Motor neuron (in vitro differentiated cells): ENCODE measurements at regions not wholly inside any gene's neighbourhood (a gene's known extent, or its start where the extent isn't known, plus 50 kb on each side); places are given as distances from the start of the nearest gene placed in this dataset.
A peak's percentile ranks its signal among the peaks of the same experiment; 100 is the strongest.

ENCODE experiments used
- ATAC-seq, 8 experiments: fragments of 200-7000 bp; cut with Tn5 transposase; replicated peaks in 6 of 8; 2 replicates each; pipeline ENCODE4 v1.8.0; 2021; ENCODE audit warnings: mild to moderate bottlenecking in 8 of 8, moderate library complexity in 8 of 8
- H3K27ac ChIP-seq, 2 donors: fragments of 250-450 bp; sonication (Bioruptor Pico); 2 replicates each; pipeline ENCODE4 v1.9.0; 2021; ENCODE audit warnings: antibody characterized with exemption in 2 of 2, mild to moderate bottlenecking in 2 of 2, moderate library complexity in 1 of 2
- H3K4me1 ChIP-seq, 2 donors: fragments of 250-450 bp; sonication (Bioruptor Pico); replicated peaks in 1 of 2; 2 replicates each; pipeline ENCODE4 v1.6.1; 2021; ENCODE audit warnings: antibody characterized with exemption in 2 of 2, mild to moderate bottlenecking in 2 of 2, moderate library complexity in 1 of 2
- H3K4me3 ChIP-seq, 5 donors: fragments of 250-450 bp; sonication (Bioruptor Pico); 2 replicates each; pipeline ENCODE4 v1.9.0; 2021; ENCODE audit warnings: antibody characterized with exemption in 5 of 5, mild to moderate bottlenecking in 5 of 5, moderate library complexity in 4 of 5
- WGBS, 10 experiments: fragments of 450-650 bp; shearing (Covaris generic); methylation state at CpG; one replicate each; pipeline ENCODE4 v1.0.0; 2022; 5-methylcytosine and 5-hydroxymethylcytosine counted together
- in situ Hi-C, 9 experiments: fragments of 400-800 bp; cut with MboI; loops; one replicate each; pipeline ENCODE4 v1.15.0; 2021; ENCODE audit warnings: low sequenced_read_pairs in 9 of 9, low pct_unique_long_range_greater_than_20kb in 2 of 9; ENCODE audit not compliant: unreplicated experiment in 9 of 9

DNA sequence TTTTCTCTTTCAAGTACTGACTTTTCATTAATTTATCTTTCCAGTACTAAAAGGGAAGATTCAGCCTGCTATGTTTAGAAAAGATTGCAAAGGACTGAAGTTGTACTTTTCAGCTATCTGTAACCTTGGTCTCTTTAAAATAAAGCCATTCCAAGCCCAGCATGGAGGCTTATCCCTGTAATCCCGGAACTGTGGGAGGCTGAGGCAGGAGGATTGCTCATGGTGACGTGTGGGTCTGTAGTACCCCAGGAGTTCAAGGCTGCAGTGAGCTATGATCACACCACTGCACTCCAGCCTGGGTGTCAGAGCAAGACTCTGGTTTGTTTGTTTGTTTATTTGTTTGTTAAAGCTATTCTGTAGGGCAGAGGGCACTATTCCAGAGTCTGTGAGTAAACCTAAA lies 50.6 kb upstream of the TMEM170B start:
- H3K4me1 ChIP-seq, result peaks cover 6 to 15% of the 10 kb centered on the region in 2 donors
- no peak for ATAC-seq
- no peak overlapping the region for H3K4me3 ChIP-seq
- no peak overlapping the region for H3K27ac ChIP-seq
- 40 to 100% (median 86%) methylated on average over 1 to 2 of the region's 2 CpGs; no CpG with 5 or more reads in 5 of the 10 experiments for WGBS, 10 experiments
- in situ Hi-C loops, result loop anchor here in 5 of 9 experiments (25.0 kb wide), 4 partner anchors 250 to 525 kb away; partner anchors contain the start of gene NEDD9 (in 1 of the 5)

DNA sequence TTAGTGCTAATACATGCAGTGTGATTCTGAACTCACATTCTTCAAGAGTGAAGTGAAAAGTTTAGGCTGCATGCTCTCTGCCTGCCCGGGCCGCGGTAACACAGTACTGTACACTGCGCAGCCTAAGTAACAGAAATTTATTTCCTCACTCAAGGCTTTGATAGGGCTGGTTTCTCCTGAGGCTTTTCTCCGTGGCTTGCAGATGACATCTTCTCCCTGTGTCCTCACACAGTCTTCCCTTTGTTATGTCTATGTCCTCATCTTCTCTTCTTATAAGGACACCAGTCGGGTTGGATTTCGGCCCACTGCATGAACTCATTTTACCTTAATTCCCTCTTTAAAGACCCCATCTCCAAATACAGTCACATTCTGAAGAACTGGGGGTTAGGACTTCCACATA lies 51.1 kb upstream of the TMEM170B start:
- Histone ChIP-seq H3K4me3 (no peak overlapping the region), H3K4me1 (peaks cover 6 to 15% of the 10 kb centered on the region in 2 donors), H3K27ac (no peak overlapping the region)
- ATAC-seq, result no peak
- 80 to 100% (median 81%) methylated on average over 1 to 7 of the region's 7 CpGs; no CpG with 5 or more reads in 1 of the 10 experiments for WGBS, 10 experiments
- in situ Hi-C loops, result loop anchor here in 5 of 9 experiments (25.0 kb wide), 4 partner anchors 249 to 524 kb away; partner anchors contain the start of gene NEDD9 (in 1 of the 5)

DNA sequence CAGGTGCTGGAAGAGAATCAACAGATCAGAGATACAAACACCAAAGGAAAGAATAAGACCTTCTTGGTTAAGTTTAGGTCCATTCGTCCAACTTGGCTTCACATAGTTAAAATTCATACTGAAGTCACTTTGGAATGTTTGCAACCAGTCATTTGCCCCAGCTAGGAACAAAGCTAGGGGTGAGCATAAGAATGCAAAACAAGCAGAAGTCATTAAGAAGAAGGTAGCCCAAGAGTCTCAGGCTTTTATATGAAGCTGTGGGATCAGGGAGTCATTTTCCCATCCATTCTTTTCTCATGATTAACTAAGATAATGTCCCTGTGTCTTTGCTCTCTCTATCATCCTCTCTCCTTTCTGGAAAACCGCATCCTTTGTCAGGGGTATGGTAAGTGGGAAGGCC lies 51.5 kb upstream of the TMEM170B start:
- no peak overlapping the region for H3K27ac ChIP-seq
- in situ Hi-C loops, result loop anchor here in 5 of 9 experiments (25.0 kb wide), 4 partner anchors 249 to 524 kb away; partner anchors contain the start of gene NEDD9 (in 1 of the 5)
- no peak for ATAC-seq
- H3K4me1 ChIP-seq, result peaks cover 6 to 15% of the 10 kb centered on the region in 2 donors
- 37 to 88% (median 67%) methylated on average over 1 to 2 of the region's 2 CpGs; no CpG with 5 or more reads in 1 of the 10 experiments for WGBS, 10 experiments
- no peak overlapping the region for H3K4me3 ChIP-seq

DNA sequence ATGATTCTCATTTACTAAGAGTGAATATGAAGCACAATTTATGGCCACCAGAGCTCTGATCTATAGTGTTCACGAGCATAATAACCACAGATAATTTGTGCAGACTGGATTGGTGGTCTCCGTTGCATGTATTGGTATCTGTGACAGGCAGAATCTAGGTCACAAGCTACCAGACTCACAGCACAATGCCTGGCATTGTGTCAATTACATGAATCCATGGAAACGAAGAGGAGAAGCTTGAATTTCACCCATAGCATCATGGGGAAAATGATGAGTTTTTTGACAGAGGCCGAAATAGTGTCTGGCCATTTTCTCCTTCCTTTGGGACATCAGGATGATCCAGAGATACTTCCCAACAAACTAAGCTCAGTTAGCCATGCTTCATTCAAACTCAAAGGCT lies 52.3 kb upstream of the TMEM170B start:
- Histone ChIP-seq H3K4me1 (peaks cover 6 to 15% of the 10 kb centered on the region in 2 donors), H3K4me3 (no peak overlapping the region), H3K27ac (no peak overlapping the region)
- in situ Hi-C loops, result loop anchor here in 5 of 9 experiments (25.0 kb wide), 4 partner anchors 248 to 523 kb away; partner anchors contain the start of gene NEDD9 (in 1 of the 5)
- ATAC-seq, result peak in 1 of 8 experiments; percentile 33
- WGBS, 10 experiments, result 0 to 80% (median 54%) methylated on average over 1 to 4 of the region's 4 CpGs; no CpG with 5 or more reads in 4 of the 10 experiments

DNA sequence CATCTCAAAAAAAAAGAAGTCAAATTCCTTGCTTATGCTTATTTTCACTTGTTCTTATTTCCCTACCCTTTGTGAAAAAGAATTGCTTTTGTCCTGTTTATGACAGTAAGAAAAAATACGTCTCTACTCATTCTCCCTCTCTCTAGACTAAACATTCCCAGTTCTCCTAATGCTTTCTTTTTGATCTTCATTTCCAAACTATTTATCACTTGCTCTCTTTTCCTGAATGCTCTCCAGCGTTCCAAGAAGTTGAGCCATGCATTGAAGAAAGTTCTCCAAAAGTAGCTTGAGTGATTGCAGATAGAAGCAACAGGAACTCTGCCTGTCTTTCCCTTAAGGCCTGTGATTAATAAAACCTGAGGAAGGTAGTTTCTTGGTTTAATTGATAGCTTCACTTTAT lies 53.1 kb upstream of the TMEM170B start:
- peaks cover 6 to 15% of the 10 kb centered on the region in 2 donors for H3K4me1 ChIP-seq
- no peak overlapping the region for H3K4me3 ChIP-seq
- in situ Hi-C loops, result loop anchor here in 5 of 9 experiments (25.0 kb wide), 4 partner anchors 247 to 522 kb away; partner anchors contain the start of gene NEDD9 (in 1 of the 5)
- ATAC-seq, result no peak
- H3K27ac ChIP-seq, result no peak overlapping the region
- 14 to 100% (median 90%) methylated on average over 1 to 2 of the region's 2 CpGs; no CpG with 5 or more reads in 1 of the 10 experiments for WGBS, 10 experiments

DNA sequence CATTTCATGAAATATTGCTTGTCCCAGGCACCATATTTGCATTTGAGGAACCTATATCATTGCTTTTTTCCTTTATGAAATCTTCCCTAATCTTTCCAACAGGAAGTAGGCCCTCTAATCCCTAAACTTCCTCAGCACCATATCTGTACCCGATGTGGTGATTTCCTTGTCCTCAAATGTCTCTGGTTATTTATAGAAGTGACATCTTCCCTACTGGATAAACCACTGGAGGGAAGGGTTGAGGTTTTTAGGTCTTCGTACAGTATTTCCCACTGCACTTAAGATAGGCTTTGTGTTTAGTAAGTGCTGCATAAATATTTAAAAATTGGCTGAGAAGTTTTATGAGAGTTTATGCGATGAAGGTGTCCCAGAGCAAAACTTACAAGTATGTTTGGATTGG lies 54.9 kb upstream of the TMEM170B start:
- ATAC-seq, result no peak
- H3K4me1 ChIP-seq, result peaks cover 6 to 15% of the 10 kb centered on the region in 2 donors
- in situ Hi-C loops, result loop anchor here in 5 of 9 experiments (25.0 kb wide), 4 partner anchors 245 to 520 kb away; partner anchors contain the start of gene NEDD9 (in 1 of the 5)
- no peak overlapping the region for H3K27ac ChIP-seq
- H3K4me3 ChIP-seq, result no peak overlapping the region
- 78 to 100% (median 91%) methylated on average over 2 to 3 of the region's 3 CpGs; no CpG with 5 or more reads in 1 of the 10 experiments for WGBS, 10 experiments

DNA sequence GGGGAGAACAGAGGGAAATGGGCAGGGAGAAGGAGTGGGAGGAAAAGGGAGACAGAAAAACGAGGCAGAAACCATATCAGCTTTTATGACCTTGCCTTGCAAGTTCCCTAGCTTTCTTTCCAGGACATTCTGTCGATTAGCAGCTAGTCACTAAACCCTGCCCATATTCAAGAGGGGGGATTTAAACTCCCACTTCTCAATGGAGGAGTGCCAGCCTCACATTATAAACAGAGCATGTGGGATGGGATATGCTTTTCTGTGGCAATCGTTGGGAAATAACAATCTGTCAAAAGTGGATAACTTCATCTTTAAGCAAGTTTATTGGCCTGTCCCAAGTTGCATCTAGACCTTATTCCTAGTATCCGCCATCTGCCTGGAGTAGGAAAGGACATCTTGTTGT lies 57.0 kb upstream of the TMEM170B start:
- ATAC-seq, result no peak
- H3K4me1 ChIP-seq, result peaks cover 5 to 6% of the 10 kb centered on the region in 2 donors
- in situ Hi-C loops, result loop anchor here in 5 of 9 experiments (25.0 kb wide), 4 partner anchors 243 to 518 kb away; partner anchors contain the start of gene NEDD9 (in 1 of the 5)
- H3K27ac ChIP-seq, result no peak overlapping the region
- H3K4me3 ChIP-seq, result no peak overlapping the region
- WGBS, 10 experiments, result 0 to 100% (median 36%) methylated on average over 1 to 4 of the region's 4 CpGs; no CpG with 5 or more reads in 2 of the 10 experiments

DNA sequence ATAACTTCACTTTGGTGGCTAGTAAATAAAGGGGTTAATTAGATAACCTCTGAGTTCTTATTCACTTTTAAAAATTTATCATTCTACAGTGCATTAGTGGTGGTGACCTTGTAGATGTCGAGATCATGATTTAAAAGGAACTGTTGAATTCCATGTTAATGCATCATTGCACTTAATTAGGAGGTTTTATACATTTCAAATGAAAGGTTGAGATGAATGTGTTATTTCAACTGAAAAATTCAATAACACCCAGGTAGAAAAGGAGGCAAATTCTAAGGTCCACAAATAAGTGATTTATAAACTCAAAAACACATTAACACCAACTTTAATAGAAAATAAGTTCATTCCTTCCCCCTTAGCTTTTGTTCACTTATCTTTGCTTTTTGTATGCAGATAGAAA lies 58.3 kb upstream of the TMEM170B start:
- WGBS, 10 experiments, result 13 to 100% (median 80%) methylated on average over 1 of the region's 1 CpG; no CpG with 5 or more reads in 1 of the 10 experiments
- no peak overlapping the region for H3K27ac ChIP-seq
- no peak for ATAC-seq
- no peaks in the 10 kb centered on the region for H3K4me1 ChIP-seq
- in situ Hi-C loops, result loop anchor here in 5 of 9 experiments (25.0 kb wide), 4 partner anchors 242 to 517 kb away; partner anchors contain the start of gene NEDD9 (in 1 of the 5)
- H3K4me3 ChIP-seq, result no peak overlapping the region

DNA sequence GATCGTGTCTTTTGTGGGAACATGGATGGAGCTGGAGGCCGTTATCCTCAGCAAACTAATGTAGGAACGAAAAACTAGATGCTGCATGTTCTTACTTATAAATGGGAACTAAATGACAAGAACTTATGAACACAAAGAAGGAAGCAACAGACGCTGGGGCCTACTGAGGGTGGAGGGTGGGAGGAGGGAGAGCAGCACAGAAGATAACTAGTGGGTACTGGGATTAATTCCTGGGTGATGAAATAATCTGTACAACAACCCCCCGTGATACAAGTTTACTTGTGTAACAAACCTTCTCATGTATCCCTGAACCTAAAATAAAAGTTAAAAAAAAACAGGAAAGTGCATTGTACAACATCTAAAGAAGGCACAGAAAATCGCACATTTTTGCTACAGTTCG lies 59.0 kb upstream of the TMEM170B start:
- ATAC-seq, result no peak
- 0 to 90% (median 64%) methylated on average over 1 to 7 of the region's 7 CpGs; no CpG with 5 or more reads in 1 of the 10 experiments for WGBS, 10 experiments
- Histone ChIP-seq H3K27ac (no peak overlapping the region), H3K4me1 (no peaks in the 10 kb centered on the region), H3K4me3 (no peak overlapping the region)
- in situ Hi-C loops, result loop anchor here in 5 of 9 experiments (25.0 kb wide), 4 partner anchors 241 to 516 kb away; partner anchors contain the start of gene NEDD9 (in 1 of the 5)

DNA sequence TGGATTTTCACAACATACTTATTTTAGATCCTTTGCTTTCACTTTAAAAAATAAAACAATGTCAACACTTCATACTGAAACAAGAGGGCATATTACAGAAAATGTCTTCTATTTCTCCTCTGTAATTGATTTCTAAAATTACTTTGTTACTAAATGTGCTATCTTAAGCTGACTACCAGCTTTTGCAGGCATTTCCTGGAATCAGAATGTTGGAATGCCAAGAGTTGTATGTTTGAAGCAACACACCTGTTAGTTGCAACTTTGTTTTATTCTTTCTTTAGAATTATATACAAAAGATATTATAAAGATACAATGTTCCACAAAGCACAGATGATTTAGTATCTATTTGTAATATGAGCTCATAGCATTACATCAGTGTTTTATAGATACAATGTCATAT lies 62.5 kb upstream of the TMEM170B start:
- ATAC-seq, result peak in 1 of 8 experiments; percentile 41
- Histone ChIP-seq H3K4me3 (no peak overlapping the region), H3K27ac (no peak overlapping the region), H3K4me1 (no peaks in the 10 kb centered on the region)
- in situ Hi-C loops, result loop anchor here in 5 of 9 experiments (25.0 kb wide), 4 partner anchors 238 to 513 kb away; partner anchors contain the start of gene NEDD9 (in 1 of the 5)

DNA sequence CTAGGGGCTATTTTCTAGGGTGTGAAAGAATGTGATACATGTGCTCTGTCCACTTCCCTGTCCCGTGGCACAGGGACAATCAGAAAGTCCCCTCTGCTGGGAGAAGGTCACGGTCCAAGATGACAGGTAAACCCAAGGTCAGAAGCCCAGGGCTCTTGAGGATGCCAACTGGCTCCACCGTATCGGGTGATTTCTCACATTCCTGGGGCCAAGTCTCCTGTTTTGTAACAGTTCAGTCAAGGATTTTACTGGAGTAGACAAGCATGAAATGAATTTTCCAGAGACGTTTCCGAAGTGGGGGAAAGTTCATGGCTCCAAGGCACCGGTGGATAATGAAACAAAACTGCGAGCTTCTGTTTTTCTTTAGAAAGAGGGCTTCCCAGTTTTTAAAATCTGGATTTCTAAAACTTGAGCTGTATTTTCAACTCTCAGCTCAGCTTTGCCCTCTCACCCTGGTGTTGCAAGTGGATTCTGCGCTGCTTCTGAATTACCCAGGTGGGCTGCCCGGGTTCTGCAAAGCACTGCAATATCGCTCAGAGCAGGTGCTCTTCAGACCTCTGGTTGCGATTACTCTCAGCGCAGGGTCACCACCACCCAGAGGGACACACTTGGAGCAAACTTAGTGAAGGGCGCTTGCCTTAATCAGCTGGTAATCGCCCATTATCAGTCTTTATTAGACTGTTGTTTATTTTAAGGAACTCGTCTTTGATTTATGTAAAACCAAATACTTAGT lies 64.4 kb upstream of the TMEM170B start:
- 30 to 94% (median 83%) methylated on average over 2 to 16 of the region's 16 CpGs for WGBS, 10 experiments
- H3K4me1 ChIP-seq, result no peaks in the 10 kb centered on the region
- no peak overlapping the region for H3K27ac ChIP-seq
- in situ Hi-C loops, result no loop called here
- no peak for ATAC-seq
- H3K4me3 ChIP-seq, result no peak overlapping the region

DNA sequence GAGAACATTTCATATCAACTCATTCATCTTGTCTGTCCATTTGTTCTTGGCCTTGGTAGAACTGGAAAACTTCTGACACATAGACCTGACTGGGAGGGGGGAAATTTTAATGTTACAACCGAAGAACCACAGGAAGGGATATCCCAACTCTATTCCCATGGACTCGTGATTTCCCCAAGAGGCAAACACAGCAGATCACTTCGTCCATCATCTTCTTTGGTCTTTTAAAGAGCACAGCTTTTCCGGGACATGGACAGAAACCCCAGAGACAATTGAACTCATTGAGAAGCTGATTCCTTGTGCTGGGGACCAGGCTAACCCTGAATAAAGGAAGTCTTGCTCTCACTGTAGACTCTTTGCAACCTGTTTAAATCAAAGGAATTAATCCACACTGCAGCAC lies 66.3 kb upstream of the TMEM170B start:
- Histone ChIP-seq H3K4me1 (no peaks in the 10 kb centered on the region), H3K4me3 (no peak overlapping the region), H3K27ac (no peak overlapping the region)
- WGBS, 10 experiments, result 60 to 100% (median 87%) methylated on average over 1 to 4 of the region's 4 CpGs; no CpG with 5 or more reads in 3 of the 10 experiments
- in situ Hi-C loops, result no loop called here
- ATAC-seq, result no peak

DNA sequence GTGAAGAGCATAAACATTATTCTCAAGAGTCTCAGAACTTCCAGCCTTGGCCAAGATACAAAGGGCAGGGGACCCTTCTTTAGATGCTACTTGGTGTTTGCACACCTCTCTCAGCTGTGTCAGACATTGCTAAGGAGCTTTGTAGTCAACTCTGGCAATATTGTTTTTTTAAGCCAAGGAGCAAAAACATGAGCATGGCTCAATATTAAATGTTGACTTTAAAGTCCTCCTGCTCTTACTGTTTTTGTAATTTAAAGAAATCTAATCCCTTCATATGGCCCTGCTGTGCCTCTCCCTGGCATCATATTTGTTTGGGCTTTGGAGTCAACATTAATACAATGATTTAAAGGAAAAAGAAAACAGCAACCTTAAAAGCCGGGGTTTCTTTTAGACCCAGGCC lies 67.9 kb upstream of the TMEM170B start:
- no peak for ATAC-seq
- Histone ChIP-seq H3K27ac (no peak overlapping the region), H3K4me3 (no peak overlapping the region), H3K4me1 (no peaks in the 10 kb centered on the region)
- in situ Hi-C loops, result no loop called here
- WGBS, 10 experiments, result 40 to 100% (median 90%) methylated on average over 1 of the region's 1 CpG; no CpG with 5 or more reads in 6 of the 10 experiments
